GM12875 (cell line): ENCODE measurements at regions not wholly inside any gene's neighbourhood (a gene's known extent, or its start where the extent isn't known, plus 50 kb on each side); places are given as distances from the start of the nearest gene placed in this dataset.

Experiments used
- H3K4me3 ChIP-seq: one replicate; pipeline ENCODE4 v1.5.1; 2011; ENCODE audit warnings: low read depth, low read length, control low read depth
- CTCF ChIP-seq: IDR thresholded peaks from 2 replicates; pipeline ENCODE4 v1.5.1; 2011; ENCODE audit warnings: low read depth, mild to moderate bottlenecking, control low read depth, inconsistent platforms, low read length, moderate library complexity, borderline replicate concordance; ENCODE audit not compliant: insufficient read depth

GRCh38 chr21:15616864-15617574 is 112.8 kb upstream of the USP25 start:
- no peak overlapping the region for H3K4me3 ChIP-seq
- no peak for TF ChIP-seq CTCF

GRCh38 chr21:15617964-15618363 is 111.8 kb upstream of the USP25 start:
- TF ChIP-seq CTCF: no peak
- no peak overlapping the region for H3K4me3 ChIP-seq

- no peak overlapping the region for H3K4me3 ChIP-seq
- TF ChIP-seq CTCF: no peak
These were observed 108.9 kb upstream of the USP25 start for GRCh38 chr21:15620892-15621291.

GRCh38 chr21:15624646-15625045 is 105.1 kb upstream of the USP25 start:
- H3K4me3 ChIP-seq: no peak overlapping the region
- TF ChIP-seq CTCF: no peak

GRCh38 chr21:15625363-15625762 is 104.4 kb upstream of the USP25 start:
- no peak overlapping the region for H3K4me3 ChIP-seq
- TF ChIP-seq CTCF: no peak

GRCh38 chr21:15626031-15626430 is 103.8 kb upstream of the USP25 start:
- H3K4me3 ChIP-seq: no peak overlapping the region
- TF ChIP-seq CTCF: no peak

GRCh38 chr21:15627011-15627410 is 102.8 kb upstream of the USP25 start:
- no peak overlapping the region for H3K4me3 ChIP-seq
- TF ChIP-seq CTCF: no peak
